ENCODE measurements at regions not wholly inside any gene's neighbourhood (a gene's known extent, or its start where the extent isn't known, plus 50 kb on each side); places are given as distances from the start of the nearest gene placed in this dataset.

GRCh38 chr22:23471698-23472097, 108.4 kb downstream of the IGLL1 start:
- TF ChIP-seq FOXP2 (optimal IDR thresholded peaks at IDR 0.05; ENCODE audit: borderline replicate concordance, extremely low read depth, extremely low read length, insufficient read depth) (no peak), POLR2AphosphoS5 (IDR thresholded peaks at IDR 0.05; ENCODE audit: low read depth, low read length) (no peak), REST (IDR thresholded peaks at IDR 0.05; ENCODE audit: insufficient read depth in 1 of 2, low read depth in 2 of 2, low read length in 2 of 2) (no peak), SIN3A (IDR thresholded peaks at IDR 0.05; ENCODE audit: borderline replicate concordance, insufficient read depth, low read length) (no peak), TAF1 (IDR thresholded peaks at IDR 0.05; ENCODE audit: borderline replicate concordance, insufficient read depth, low read length) (no peak)

GRCh38 chr22:23470811-23471389, 109.2 kb downstream of the IGLL1 start:
- TF ChIP-seq POLR2AphosphoS5 (IDR thresholded peaks at IDR 0.05; ENCODE audit: low read depth, low read length) (no peak), TAF1 (IDR thresholded peaks at IDR 0.05; ENCODE audit: borderline replicate concordance, insufficient read depth, low read length) (no peak), REST (IDR thresholded peaks at IDR 0.05; ENCODE audit: insufficient read depth in 1 of 2, low read depth in 2 of 2, low read length in 2 of 2) (no peak), FOXP2 (optimal IDR thresholded peaks at IDR 0.05; ENCODE audit: borderline replicate concordance, extremely low read depth, extremely low read length, insufficient read depth) (no peak), SIN3A (IDR thresholded peaks at IDR 0.05; ENCODE audit: borderline replicate concordance, insufficient read depth, low read length) (no peak)

DNA sequence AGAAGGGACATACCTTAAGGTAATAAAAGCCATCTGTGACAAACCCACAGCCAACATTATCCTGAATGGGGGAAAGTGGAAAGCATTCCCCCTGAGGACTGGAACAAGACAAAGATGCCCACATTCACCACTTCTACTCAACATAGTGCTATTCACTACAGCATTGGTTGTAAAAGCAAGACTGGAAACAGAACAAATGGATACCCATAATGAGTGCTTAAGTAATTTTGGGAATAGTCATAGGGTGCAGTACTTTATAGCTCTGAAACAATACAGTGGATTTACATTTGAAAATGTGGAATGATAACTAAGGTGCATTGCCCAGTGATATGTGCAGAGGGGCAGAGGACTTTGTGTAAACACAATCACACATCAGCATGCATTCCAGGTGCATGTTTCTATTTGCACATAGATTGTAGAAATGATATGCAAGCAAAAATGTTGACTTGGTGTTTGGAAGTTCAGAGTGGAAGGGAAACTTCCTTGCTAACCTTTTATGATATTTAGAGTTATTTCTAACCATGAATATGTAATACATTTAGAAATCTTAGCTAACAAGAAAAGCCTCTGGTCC, 112.3 kb downstream of the IGLL1 start:
- TF ChIP-seq TAF1 (IDR thresholded peaks at IDR 0.05; ENCODE audit: borderline replicate concordance, insufficient read depth, low read length) (no peak), FOXP2 (optimal IDR thresholded peaks at IDR 0.05; ENCODE audit: borderline replicate concordance, extremely low read depth, extremely low read length, insufficient read depth) (no peak), REST (IDR thresholded peaks at IDR 0.05; ENCODE audit: insufficient read depth in 1 of 2, low read depth in 2 of 2, low read length in 2 of 2) (no peak), SIN3A (IDR thresholded peaks at IDR 0.05; ENCODE audit: borderline replicate concordance, insufficient read depth, low read length) (no peak), POLR2AphosphoS5 (IDR thresholded peaks at IDR 0.05; ENCODE audit: low read depth, low read length) (no peak)

GRCh38 chr22:23466351-23466750, 113.7 kb downstream of the IGLL1 start:
- no peak for TF ChIP-seq POLR2AphosphoS5 (IDR thresholded peaks at IDR 0.05; ENCODE audit: low read depth, low read length)
- no peak for TF ChIP-seq SIN3A (IDR thresholded peaks at IDR 0.05; ENCODE audit: borderline replicate concordance, insufficient read depth, low read length)
- no peak for TF ChIP-seq TAF1 (IDR thresholded peaks at IDR 0.05; ENCODE audit: borderline replicate concordance, insufficient read depth, low read length)
- TF ChIP-seq FOXP2 (optimal IDR thresholded peaks at IDR 0.05; ENCODE audit: borderline replicate concordance, extremely low read depth, extremely low read length, insufficient read depth), result no peak
- TF ChIP-seq REST (IDR thresholded peaks at IDR 0.05; ENCODE audit: insufficient read depth in 1 of 2, low read depth in 2 of 2, low read length in 2 of 2), result no peak

Data from PFSK-1 (cell line).